ENCODE measurements at regions not wholly inside any gene's neighbourhood (a gene's known extent, or its start where the extent isn't known, plus 50 kb on each side); places are given as distances from the start of the nearest gene placed in this dataset.
"Not testable (repeated sequence)": the region's sequence is repeated elsewhere in the genome, so short reads cannot be mapped to it uniquely, and the experiment has no call there.

DNA sequence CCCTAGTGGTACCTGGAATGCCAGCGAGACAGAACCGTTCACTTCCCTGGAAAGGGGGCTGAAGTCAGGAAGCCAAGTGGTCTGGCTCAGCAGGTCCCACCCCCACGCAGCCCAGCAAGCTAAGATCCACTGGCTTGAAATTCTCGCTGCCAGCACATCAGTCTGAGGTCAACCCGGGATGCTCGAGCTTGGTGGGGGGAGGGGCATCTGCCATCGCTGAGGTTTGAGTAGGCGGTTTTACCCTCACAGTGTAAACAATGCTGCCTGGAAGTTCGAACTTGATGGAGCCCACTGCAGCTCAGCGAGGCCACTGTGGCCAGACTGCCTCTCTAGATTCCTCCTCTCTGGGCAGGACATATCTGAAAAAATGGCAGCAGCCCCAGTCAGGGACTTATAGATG is 464.7 kb upstream of the TOM1L1 start:
- H3K79me2 ChIP-seq = no peaks in the 10 kb centered on the region
- H3K9ac ChIP-seq = no peak overlapping the region
- no peak overlapping the region for H3K4me2 ChIP-seq (ENCODE audit: low read length)
- H3K9me3 ChIP-seq (ENCODE audit: control insufficient read depth, low read length) = no peaks in the 10 kb centered on the region
- no peaks in the 10 kb centered on the region for H3K27me3 ChIP-seq (ENCODE audit: control insufficient read depth, insufficient read depth, low read length)
- H3K36me3 ChIP-seq (ENCODE audit: control insufficient read depth, insufficient read depth, low read length) = no peaks in the 10 kb centered on the region
- H3K4me3 ChIP-seq (ENCODE audit: low read depth, low read length) = no peak overlapping the region
- TF ChIP-seq, protein P1, sequence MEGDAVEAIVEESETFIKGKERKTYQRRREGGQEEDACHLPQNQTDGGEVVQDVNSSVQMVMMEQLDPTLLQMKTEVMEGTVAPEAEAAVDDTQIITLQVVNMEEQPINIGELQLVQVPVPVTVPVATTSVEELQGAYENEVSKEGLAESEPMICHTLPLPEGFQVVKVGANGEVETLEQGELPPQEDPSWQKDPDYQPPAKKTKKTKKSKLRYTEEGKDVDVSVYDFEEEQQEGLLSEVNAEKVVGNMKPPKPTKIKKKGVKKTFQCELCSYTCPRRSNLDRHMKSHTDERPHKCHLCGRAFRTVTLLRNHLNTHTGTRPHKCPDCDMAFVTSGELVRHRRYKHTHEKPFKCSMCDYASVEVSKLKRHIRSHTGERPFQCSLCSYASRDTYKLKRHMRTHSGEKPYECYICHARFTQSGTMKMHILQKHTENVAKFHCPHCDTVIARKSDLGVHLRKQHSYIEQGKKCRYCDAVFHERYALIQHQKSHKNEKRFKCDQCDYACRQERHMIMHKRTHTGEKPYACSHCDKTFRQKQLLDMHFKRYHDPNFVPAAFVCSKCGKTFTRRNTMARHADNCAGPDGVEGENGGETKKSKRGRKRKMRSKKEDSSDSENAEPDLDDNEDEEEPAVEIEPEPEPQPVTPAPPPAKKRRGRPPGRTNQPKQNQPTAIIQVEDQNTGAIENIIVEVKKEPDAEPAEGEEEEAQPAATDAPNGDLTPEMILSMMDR (IDR thresholded peaks at IDR 0.05) = no peak
- H3K27ac ChIP-seq = no peak overlapping the region
- no peaks in the 10 kb centered on the region for H3K4me1 ChIP-seq
- H2AFZ ChIP-seq = no peak overlapping the region

DNA sequence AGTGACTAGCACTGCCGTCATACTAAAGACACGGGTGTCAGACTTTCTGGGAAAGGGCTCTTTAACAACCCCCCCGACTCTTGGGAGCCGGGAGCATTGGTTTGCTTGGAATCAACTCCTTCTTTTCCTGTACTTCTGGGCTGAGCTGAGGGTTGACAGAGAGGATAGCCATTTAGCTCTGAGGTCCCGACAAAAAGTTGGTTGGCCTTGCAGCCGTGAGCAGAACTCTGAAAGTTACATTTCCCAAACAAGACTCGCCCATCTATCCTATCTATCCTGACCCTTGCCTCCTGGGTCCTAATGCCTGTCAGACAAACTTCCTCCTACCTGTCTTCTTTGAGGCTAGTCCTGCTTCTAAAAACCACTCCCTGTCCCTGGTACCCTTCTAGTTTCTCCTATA is 460.8 kb upstream of the TOM1L1 start:
- no peak overlapping the region for H3K4me3 ChIP-seq (ENCODE audit: low read depth, low read length)
- no peaks in the 10 kb centered on the region for H3K79me2 ChIP-seq
- no peaks in the 10 kb centered on the region for H3K36me3 ChIP-seq (ENCODE audit: control insufficient read depth, insufficient read depth, low read length)
- no peaks in the 10 kb centered on the region for H3K9me3 ChIP-seq (ENCODE audit: control insufficient read depth, low read length)
- TF ChIP-seq, protein P1 (IDR thresholded peaks at IDR 0.05) = no peak
- no peak overlapping the region for H3K27ac ChIP-seq
- H3K9ac ChIP-seq = no peak overlapping the region
- no peaks in the 10 kb centered on the region for H3K27me3 ChIP-seq (ENCODE audit: control insufficient read depth, insufficient read depth, low read length)
- H3K4me1 ChIP-seq = no peaks in the 10 kb centered on the region
- no peak overlapping the region for H3K4me2 ChIP-seq (ENCODE audit: low read length)
- H2AFZ ChIP-seq = no peak overlapping the region

DNA sequence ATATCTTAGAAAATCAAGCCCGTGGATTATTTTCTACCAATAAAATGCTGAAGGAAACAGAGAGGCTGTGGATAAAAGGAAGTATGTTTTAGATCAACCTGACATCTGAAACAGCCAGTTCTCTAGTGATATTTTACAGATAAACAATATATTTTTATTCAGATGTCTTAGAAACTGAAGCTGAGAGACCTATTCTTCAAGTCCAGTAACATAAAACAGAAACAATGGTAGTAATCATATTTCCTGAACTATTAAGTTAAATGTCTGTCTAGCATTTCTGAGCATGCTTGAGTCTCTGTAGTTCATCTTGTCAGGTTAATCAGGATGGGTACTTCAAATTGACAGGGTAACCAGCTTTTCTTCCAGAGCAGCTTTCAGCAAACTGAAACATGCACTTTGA is 449.6 kb upstream of the TOM1L1 start:
- no peak overlapping the region for H3K27ac ChIP-seq
- no peak overlapping the region for H3K4me2 ChIP-seq (ENCODE audit: low read length)
- no peaks in the 10 kb centered on the region for H3K27me3 ChIP-seq (ENCODE audit: control insufficient read depth, insufficient read depth, low read length)
- no peaks in the 10 kb centered on the region for H3K36me3 ChIP-seq (ENCODE audit: control insufficient read depth, insufficient read depth, low read length)
- H3K4me3 ChIP-seq (ENCODE audit: low read depth, low read length) = no peak overlapping the region
- no peaks in the 10 kb centered on the region for H3K4me1 ChIP-seq
- no peaks in the 10 kb centered on the region for H3K9me3 ChIP-seq (ENCODE audit: control insufficient read depth, low read length)
- H3K9ac ChIP-seq = no peak overlapping the region
- no peak overlapping the region for H2AFZ ChIP-seq
- TF ChIP-seq, protein P1 (IDR thresholded peaks at IDR 0.05) = no peak
- no peaks in the 10 kb centered on the region for H3K79me2 ChIP-seq

DNA sequence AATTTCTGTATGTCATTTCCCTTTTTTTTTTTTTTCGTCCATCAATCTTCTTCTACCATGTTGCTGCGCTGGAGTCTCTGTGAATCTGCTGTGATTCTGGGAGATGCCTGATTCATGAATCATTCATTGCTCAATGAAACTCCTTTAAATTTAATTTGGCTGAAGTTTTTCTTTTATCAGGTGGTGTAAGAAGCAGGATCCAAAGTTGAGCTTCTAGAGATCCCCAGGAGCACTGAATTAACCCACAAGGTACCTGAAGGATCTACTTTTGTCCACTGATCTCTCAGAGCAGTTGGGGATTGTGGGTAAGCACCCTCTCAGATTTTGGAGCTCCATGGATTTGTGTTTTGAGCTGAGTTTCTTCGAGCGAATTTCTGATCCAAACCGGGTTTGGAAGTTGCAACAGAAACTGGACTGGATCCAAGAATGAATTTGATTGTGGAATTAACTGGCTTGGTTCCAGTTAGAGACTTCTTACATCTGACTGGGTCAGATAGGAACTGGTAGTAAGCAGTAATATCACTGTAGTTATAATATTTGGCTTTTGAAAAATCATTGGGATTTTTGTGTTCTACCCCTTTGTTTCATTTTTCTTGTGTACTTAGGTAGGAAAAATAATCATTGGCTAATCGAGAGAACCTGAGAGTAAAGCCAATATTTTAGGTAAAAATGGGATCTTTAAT is 447.8 kb upstream of the TOM1L1 start:
- Histone ChIP-seq H3K79me2 (no peaks in the 10 kb centered on the region), H3K9me3 (ENCODE audit: control insufficient read depth, low read length) (no peaks in the 10 kb centered on the region), H3K36me3 (ENCODE audit: control insufficient read depth, insufficient read depth, low read length) (no peaks in the 10 kb centered on the region), H3K4me2 (ENCODE audit: low read length) (no peak overlapping the region), H3K4me1 (no peaks in the 10 kb centered on the region), H3K4me3 (ENCODE audit: low read depth, low read length) (no peak overlapping the region), H3K9ac (no peak overlapping the region), H2AFZ (no peak overlapping the region), H3K27me3 (ENCODE audit: control insufficient read depth, insufficient read depth, low read length) (no peaks in the 10 kb centered on the region), H3K27ac (no peak overlapping the region)
- TF ChIP-seq, protein P1 (IDR thresholded peaks at IDR 0.05) = no peak

DNA sequence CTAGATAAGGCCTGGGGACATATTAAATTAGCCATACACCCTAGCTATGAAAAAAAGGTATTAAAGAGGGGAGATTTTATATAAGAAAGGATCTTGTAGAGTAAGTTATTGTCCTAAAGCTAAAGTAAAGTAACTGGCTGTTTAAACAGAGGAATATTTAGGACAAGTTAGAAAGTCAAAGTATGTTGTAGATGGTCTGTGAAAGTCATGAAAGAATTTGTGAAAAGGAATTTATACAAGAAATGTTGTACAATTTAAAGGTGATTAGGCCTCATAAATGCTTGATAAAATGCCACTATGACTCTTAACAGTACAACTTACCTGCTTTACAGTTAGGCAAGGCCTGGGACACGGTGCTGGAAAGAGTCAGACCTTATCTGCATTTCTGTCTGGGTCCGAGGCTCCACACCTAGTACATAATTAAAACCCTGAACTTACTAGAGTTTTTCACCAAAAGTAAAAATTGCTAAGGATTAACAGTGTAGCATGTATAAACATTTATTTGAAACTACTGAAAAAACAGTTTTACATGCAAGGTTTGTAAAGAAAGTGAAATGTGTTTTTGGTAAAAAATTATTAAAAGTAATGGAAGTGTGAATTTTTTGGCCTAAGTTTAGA is 445.3 kb upstream of the TOM1L1 start:
- H2AFZ ChIP-seq = no peak overlapping the region
- H3K79me2 ChIP-seq = no peaks in the 10 kb centered on the region

DNA sequence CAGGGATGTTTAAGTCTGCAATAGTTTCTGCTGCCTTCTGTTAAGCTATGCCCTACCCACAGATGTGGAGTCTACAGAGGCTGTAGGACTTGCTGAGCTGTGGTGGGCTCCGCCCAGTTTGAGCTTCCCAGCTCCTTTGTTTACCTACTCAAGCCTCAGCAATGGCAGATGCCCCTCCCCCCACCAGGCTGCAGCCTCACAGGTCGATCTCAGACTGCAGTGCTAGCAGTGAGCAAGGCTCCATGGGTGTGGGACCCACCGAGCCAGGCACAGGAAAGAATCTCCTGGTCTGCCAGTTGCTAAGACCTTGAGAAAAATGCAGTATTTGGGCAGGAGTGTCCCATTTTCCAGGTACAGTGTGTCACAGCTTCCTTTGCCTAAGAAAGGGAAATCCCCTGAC is 435.2 kb upstream of the TOM1L1 start:
- H2AFZ ChIP-seq; H3K27ac ChIP-seq; H3K4me2 ChIP-seq (ENCODE audit: low read length); H3K79me2 ChIP-seq; H3K9me3 ChIP-seq (ENCODE audit: control insufficient read depth, low read length); H3K4me3 ChIP-seq (ENCODE audit: low read depth, low read length); H3K27me3 ChIP-seq (ENCODE audit: control insufficient read depth, insufficient read depth, low read length); H3K36me3 ChIP-seq (ENCODE audit: control insufficient read depth, insufficient read depth, low read length); H3K9ac ChIP-seq; H3K4me1 ChIP-seq: not testable (repeated sequence)

More for the DNA sequence above, 445.3 kb upstream of the TOM1L1 start:
- Histone ChIP-seq H3K27ac (no peak overlapping the region), H3K36me3 (ENCODE audit: control insufficient read depth, insufficient read depth, low read length) (no peaks in the 10 kb centered on the region), H3K9me3 (ENCODE audit: control insufficient read depth, low read length) (no peaks in the 10 kb centered on the region), H3K9ac (no peak overlapping the region), H3K4me3 (ENCODE audit: low read depth, low read length) (no peak overlapping the region), H3K27me3 (ENCODE audit: control insufficient read depth, insufficient read depth, low read length) (no peaks in the 10 kb centered on the region), H3K4me2 (ENCODE audit: low read length) (no peak overlapping the region), H3K4me1 (no peaks in the 10 kb centered on the region)
- TF ChIP-seq, protein P1 (IDR thresholded peaks at IDR 0.05) = no peak

All from parathyroid adenoma (tissue), 2 donors.